GM19193 (cell line): ENCODE measurements at regions not wholly inside any gene's neighbourhood (a gene's known extent, or its start where the extent isn't known, plus 50 kb on each side); places are given as distances from the start of the nearest gene placed in this dataset.

Experiments
- POLR2A ChIP-seq: IDR thresholded peaks from 4 replicates; pipeline ENCODE4 v1.6.1; 2011; ENCODE audit not compliant: insufficient read depth, insufficient read length; ENCODE audit errors: extremely low read depth

DNA sequence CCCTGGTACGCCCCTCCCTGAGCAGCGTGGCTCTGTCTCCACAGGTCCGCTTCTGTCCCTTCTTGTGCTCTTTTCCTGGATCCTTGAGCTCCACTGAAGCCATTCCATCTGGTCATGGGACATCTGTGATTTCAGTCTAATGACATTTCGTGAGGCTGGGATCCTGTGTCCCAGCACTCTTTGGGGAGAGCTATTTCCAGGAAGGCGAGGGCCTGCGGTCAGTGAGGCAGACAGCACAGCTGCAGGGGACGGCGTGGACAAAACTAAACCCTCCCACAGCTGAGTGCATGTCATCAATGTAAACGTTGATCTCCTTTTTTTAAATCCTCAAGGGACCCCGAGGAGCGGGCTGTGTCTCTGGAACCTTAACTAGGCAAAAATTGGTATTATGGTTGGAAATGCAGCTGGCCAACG, 127.7 kb downstream of the DACT1 start:
- TF ChIP-seq POLR2A: no peak

DNA sequence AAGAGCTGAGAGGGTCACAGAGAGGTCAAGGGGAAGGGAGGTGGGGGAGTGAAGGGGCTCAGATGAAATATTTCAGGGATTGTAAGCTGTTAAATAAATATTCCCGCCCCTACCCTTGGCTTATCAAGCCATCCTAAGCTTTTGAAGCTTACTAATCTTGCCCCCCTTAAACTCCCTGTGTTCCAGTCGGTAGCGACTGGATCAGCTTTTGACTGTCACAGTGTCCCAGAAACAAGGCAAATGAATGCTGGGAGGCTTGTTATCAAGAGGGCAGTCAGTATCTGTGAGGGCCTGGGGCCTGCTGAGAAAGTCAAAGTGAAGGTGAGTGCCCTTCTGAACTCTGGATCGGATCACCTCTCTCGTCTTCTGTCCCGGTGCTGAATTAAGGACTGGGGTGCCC, 128.1 kb downstream of the DACT1 start:
- no peak for TF ChIP-seq POLR2A

DNA sequence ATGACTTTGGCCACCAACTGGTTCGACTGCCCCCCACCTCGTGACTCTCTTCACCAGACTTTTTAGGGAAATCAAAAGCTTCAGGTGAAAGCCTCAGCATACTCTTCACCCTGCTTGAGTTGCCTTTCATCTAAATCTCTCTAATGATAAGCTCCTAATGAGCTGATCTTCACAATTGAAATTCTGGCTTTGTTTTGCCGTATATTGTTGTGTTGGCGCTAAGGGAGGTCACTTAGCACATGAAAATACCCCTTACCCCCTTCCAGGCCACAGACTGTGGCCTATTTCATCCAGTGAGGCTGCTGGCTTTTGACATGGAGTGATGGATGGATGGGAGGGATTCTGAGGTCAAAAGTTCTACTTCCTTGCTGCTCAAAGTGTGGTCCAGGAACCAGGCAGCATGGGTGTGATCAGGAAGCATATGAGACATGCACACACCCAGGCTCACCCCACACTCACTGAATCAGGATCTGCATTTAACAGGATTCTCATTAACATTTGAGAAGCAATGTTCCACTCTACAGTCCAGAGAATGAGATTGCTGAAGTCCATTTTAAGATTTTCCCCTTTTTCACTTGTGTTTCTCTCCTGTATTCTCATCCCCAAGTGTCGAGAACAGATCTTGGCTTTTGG, 131.4 kb downstream of the DACT1 start:
- TF ChIP-seq POLR2A: no peak

DNA sequence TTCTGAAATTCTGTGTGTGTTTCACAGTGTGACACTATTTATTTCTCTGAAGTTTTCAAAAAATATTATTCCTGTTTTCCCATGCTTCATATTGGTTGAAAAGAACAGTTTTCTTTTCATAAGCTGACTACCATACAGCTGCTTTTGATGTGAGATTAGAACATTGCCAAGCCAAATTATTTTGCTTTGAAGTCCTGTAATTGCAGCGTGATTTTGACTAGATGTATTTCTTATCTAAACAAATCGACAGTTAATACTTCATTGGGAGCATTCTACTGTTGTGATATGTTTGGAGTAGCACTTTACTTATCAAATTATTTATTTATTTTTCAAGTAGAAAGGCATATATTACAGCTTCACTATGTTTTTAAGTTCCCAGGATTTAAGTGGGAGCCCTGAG, 132.0 kb downstream of the DACT1 start:
- no peak for TF ChIP-seq POLR2A

DNA sequence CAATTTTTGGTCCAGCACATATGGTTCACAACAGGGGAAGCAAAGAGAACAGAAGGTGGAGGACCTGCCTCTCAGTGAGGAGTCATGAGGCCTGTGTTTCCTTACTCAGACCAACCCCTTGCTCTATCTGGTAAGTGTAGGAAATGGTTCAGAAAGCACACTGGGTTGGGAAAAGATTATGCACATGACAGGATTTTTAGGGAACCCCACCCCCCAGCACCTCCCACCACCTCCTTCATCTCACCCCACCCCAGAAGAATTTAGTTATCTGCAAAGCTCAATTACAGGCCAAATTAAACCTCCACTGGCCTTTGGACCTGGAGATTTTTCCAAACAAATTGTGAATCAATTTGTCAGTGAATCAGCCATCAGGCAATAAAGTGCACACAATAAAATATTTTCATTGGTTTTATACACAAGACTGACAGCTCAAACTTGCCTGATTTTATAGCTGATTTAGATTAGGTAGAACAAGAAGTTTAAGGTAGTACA, 132.8 kb downstream of the DACT1 start:
- no peak for TF ChIP-seq POLR2A

DNA sequence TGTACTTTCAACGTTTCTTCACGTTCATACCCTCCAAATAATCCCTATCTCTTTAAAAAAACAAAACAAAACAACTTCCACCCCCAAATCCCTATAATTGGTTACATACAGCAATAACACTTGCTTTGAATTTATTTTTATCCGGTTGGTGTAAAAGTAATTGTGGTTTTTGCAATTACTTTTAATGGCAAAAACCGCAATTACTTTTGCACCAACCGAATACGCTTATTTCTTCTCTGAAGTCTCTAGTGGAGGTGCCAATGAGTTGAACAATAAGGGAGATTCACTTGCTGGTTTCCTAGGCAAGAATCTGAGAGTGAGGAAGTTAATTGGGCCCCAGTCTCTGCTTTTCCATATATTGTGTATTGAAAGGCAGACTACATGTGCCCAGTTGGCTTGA, 133.3 kb downstream of the DACT1 start:
- TF ChIP-seq POLR2A: no peak

DNA sequence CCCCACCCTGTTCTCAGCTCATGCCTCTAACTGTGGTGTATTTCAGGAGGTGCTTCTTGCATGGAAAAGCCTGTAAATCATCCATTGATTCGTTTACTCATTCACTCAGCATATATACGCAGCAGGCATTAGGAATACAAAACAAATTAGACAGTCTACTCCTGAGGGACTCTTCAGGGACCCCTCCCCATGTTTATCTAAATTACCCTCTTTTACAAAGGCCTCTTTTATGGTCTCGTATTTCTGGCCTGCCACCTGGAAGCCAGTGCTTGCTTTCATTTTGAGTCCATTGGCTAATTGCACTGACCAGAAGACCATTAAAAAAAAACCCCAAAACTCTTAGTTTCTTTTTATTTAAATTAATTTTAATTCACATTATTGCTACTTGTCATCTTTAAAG, 134.4 kb downstream of the DACT1 start:
- no peak for TF ChIP-seq POLR2A

DNA sequence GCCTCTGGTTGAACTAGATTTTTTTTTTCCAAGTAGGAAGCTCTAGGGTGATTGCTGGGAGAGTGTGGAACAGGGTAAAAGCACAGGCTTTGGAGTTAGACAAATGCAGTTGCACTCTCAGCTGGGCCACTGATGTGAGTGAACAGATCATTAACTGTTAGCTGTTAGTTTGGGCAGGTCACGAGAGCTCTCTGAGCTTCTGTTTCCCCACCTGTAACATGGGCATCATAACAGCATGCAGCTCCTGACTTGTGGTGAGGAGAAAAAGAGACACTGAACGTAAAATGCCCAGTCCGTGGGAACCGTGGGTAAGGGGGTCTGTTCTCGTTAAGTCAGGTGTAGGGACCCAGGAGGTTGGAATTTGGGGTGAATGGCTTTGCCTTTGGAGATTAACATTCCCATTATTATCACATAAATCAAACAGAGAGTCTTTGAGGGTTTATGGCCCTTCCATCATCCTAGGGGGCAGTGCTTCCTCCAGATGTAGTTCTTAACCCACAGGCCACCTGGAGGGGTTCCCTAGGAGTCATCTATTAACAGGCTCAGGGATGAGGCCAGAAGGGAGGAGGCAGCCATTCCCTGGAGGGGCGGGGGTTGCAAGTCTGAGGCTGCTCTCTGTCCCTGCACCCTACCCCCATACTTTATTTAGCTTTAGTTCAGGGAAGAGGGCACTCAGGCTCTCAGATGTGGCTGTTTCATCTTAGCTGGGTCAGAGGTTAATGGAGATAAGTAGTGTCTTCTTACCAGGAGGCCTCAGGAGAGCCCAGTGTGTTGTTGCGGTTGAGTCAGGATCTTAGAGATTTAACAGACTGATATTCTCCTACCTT, 135.2 kb downstream of the DACT1 start:
- TF ChIP-seq POLR2A: no peak

DNA sequence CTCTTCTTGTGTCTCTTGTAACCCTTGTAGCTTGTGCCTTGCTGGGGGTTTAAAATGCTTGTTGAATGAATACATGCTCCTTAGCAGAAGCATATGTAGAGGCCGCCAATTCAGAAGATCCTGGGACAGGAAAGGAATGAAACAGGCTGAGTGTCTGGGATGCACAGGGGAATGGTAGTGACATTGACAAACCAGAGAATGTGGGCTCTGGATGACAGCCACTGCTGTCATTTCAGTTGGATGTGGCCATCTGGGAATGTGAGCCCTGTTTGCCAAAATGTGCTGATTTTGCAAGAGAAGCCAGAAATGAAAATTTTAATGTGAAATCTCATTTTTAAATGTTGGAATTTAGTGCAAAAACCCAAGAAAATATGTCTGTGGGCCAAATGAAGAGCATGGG, 136.8 kb downstream of the DACT1 start:
- TF ChIP-seq POLR2A: no peak

DNA sequence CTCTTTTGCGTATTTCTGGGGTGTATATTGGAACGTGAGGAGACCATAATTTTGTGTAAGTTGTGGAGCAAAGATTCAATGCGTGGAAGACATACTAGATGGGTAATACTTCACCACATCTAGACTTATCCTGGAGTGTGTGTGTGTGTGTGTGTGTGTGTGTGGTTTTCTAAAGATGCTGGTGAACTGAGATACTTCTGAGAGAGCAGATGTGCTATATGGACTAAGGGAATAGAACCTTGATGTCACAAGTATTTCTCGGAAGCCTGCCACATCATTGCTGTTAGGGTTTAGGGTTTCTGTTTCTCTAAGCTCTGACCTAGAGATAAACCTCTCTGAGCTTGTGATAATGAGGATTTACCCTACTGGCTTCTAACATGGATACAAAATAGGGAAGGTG, 138.8 kb downstream of the DACT1 start:
- TF ChIP-seq POLR2A: no peak

DNA sequence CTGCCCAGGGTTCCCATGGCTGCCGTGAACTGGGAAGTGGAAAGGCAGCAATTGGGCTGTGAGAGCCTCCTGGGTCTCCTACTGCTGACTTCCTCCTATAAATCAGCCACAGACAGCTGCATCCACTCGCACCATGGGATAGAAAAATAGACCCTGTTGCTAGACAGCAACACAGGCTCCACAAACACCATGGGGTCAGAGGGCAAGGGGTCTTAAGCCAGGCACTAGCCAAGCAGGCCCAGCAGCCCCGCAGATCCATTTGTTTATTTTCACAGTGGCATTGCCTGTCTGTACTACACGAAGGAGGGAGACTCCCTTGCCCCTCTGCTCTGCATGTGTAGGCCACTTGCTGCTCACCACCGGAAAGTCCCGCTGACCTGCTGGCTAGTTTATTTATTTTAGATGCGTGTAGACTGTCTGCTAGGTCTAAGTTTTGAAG, 139.8 kb downstream of the DACT1 start:
- TF ChIP-seq POLR2A: no peak

DNA sequence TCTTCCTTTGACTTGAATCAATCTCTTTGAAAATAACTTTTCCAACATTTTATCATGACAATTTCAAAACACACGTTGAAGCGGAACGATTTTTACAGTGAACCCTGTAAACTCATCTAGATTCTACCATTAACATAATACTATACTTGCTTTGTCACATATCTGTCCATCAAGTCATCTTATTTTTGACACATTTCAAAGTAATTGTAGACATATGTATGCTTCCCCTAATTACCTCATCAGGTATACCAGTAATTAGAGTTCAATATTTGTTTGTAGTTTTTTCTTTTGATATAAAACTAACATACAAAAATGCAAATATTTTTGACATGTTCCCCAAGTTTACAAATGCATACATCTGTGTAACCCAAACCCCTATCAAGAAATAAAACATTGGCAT, 140.4 kb downstream of the DACT1 start:
- TF ChIP-seq POLR2A: no peak

DNA sequence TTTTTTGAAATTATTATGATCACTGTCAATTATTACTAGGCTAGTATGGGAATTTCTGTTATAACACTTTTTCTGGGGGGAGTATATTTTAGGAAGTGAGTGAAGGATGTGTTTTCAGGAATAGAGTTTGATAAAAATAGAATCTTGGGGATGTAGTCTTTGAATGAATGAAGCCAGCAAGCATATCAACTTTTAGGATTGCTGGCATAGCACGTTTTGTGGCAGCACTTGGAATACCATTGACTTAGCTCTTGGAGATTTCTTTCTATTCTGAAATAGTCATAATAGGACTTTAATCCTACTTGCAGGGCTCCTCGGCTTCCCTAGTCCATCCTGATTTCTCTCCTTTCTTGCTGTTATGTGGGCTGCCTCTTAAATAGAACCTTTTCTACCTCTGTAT, 141.6 kb downstream of the DACT1 start:
- no peak for TF ChIP-seq POLR2A

DNA sequence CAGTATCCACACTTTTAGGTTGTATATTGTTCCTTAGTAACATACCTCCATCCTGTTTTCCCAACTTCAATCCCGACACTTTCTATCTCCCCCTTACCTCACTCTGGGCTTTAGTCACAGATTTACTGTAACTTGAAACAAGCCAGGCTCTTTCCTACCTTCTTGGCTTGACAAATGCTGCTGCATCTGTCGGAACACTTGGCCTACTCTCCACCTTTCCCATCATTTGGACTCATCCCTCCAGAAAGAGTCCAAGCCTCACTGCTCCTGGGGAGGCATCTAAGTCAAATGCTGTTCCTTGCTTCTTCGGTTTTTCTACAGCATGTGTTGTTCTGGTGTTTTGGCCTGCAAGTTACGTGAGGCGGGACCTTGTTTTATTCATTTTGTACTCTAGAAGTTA, 142.4 kb downstream of the DACT1 start:
- no peak for TF ChIP-seq POLR2A

DNA sequence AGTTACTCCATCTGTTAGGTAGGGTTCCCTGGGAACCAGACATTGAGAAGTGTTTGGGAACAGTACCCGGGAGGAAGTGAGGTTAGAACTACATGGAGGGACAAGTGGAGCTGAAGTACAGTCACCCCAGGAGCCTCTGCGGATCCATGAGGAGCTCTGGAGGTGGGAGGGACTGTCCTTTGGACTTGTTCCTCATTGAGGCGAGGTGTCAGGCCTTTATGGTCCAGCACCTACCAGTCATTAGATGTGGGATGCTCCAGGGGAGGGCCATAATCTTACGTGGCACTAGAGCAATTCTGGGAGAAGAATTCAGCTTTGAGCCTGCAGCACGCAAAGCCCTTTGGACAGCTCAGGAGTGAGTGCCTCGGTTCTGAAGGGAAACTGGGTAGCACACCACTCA, 142.8 kb downstream of the DACT1 start:
- TF ChIP-seq POLR2A: no peak

DNA sequence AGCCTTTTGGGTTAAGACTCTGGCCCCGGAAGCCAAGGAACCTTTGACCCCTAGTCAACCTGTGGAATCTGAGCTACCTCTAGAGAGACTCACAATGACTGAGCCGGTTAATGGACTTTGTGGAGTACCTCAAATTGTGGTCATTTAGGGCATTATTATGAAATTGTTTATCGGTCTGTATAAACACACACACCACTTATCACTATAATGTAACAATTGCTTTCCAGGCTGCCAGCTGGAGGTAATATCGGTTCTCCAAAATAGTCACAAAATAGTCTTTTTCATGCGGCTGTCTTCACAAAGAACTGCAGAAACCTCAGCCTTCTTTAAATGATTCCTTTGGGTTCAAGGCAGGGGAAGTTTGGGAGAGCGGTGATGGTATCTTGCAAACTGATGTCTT, 144.2 kb downstream of the DACT1 start:
- no peak for TF ChIP-seq POLR2A

DNA sequence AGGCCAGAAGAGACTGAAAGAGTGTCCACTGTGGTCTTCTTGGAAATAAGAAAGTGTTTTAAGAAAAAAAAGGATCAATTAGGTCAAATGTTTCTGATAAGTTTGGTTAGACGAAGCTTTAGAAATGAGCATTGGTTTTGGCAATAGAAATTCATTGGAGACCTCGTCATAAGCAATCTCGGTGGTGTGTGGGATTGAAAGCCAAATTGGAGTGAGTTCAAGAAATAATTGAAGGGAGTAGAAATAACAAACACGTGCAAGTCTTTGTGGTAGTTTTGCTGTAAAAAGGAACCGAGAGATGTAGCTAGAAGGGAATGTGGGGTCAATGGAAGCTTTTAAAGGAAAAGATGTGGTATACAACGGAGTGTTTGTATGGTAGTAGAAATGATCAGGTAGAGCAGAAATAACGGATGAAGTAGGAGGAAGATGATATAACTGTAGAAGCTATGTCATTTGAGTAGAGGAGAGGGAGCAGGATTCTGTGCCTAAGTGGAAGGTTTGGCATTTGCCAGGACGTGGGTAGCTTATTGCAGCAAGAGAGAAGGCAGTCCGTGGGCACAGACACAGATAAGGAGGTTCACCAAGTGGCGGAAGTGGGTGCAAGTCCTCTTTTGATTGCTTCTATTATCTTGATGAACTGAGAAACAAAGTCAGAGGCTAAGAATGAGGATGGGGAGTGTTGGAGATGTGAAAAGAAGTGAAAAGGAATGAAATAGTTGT, 146.2 kb downstream of the DACT1 start:
- TF ChIP-seq POLR2A: no peak

DNA sequence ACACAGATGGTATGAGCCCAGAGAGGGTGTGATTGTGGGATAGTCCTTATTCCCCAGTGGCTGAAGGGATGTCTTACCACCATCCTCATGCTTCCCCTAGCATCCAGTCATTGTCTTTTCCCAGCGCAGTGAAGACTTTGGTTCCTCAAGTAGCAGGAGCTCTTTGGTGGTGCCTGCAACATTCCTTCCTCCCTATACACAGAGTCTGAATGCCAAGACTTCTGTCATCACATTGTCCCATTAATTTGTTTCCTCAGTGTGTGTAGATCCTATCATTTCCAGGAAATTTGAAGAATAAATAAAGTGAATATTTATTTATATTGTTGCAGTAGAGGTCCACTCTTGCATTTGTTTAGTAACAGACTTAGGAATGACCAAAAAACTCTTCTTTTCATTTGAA, 147.2 kb downstream of the DACT1 start:
- no peak for TF ChIP-seq POLR2A
